ENCODE measurements at regions not wholly inside any gene's neighbourhood (a gene's known extent, or its start where the extent isn't known, plus 50 kb on each side); places are given as distances from the start of the nearest gene placed in this dataset.

GRCh38 chr1:163535401-163535800, 213.6 kb downstream of the NUF2 start:
- Histone ChIP-seq H3K9me3 (ENCODE audit: control insufficient read depth, low read length) (no peaks in the 10 kb centered on the region), H3K4me3 (ENCODE audit: extremely low read depth, insufficient read depth, low read length, poor library complexity, severe bottlenecking) (no peak overlapping the region), H3K27ac (ENCODE audit: low read depth, low read length, severe bottlenecking) (no peak overlapping the region), H3K4me1 (ENCODE audit: control insufficient read depth, insufficient read depth, low read length, poor library complexity, severe bottlenecking) (no peaks in the 10 kb centered on the region), H3K36me3 (ENCODE audit: control insufficient read depth, insufficient read depth, low read length) (no peaks in the 10 kb centered on the region)
- WGBS, 2 experiments (ENCODE audit: insufficient coverage in 2 of 2): 80 to 88% methylated on average over 2 to 3 of the region's 5 CpGs

DNA sequence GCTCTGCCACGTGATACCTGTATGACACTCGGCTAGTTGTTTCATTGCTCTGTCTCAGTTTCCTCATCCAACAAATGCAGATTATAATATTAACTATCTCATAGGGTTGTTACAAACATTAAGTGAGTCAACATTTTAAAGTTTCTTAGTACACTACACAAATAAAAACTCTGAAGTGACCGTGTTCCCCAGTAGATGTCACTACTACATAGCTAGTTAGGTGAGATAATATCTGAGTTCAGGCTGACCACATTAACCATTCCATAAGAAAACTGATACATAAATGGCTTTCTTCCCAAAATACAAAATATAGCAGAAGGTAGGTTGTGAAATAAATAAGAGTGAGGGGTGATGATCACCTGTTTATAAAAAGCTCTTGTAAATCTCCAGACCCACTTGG, 214.1 kb downstream of the NUF2 start:
- Histone ChIP-seq H3K9me3 (ENCODE audit: control insufficient read depth, low read length) (no peaks in the 10 kb centered on the region), H3K36me3 (ENCODE audit: control insufficient read depth, insufficient read depth, low read length) (no peaks in the 10 kb centered on the region), H3K4me1 (ENCODE audit: control insufficient read depth, insufficient read depth, low read length, poor library complexity, severe bottlenecking) (no peaks in the 10 kb centered on the region), H3K27ac (ENCODE audit: low read depth, low read length, severe bottlenecking) (no peak overlapping the region), H3K4me3 (ENCODE audit: extremely low read depth, insufficient read depth, low read length, poor library complexity, severe bottlenecking) (no peak overlapping the region)
- 60 to 82% methylated on average over 1 to 2 of the region's 3 CpGs for WGBS, 2 experiments (ENCODE audit: insufficient coverage in 2 of 2)

GRCh38 chr1:163537809-163538208, 216.1 kb downstream of the NUF2 start:
- no CpG with 5 or more reads among the region's 1 CpG for WGBS, 2 experiments (ENCODE audit: insufficient coverage in 2 of 2)
- no peak overlapping the region for H3K27ac ChIP-seq (ENCODE audit: low read depth, low read length, severe bottlenecking)
- no peaks in the 10 kb centered on the region for H3K9me3 ChIP-seq (ENCODE audit: control insufficient read depth, low read length)
- H3K4me3 ChIP-seq (ENCODE audit: extremely low read depth, insufficient read depth, low read length, poor library complexity, severe bottlenecking): no peak overlapping the region
- H3K4me1 ChIP-seq (ENCODE audit: control insufficient read depth, insufficient read depth, low read length, poor library complexity, severe bottlenecking): no peaks in the 10 kb centered on the region
- H3K36me3 ChIP-seq (ENCODE audit: control insufficient read depth, insufficient read depth, low read length): no peaks in the 10 kb centered on the region

GRCh38 chr1:163538667-163539066, 216.9 kb downstream of the NUF2 start:
- WGBS, 2 experiments (ENCODE audit: insufficient coverage in 2 of 2): 86 to 88% methylated on average over 3 to 4 of the region's 4 CpGs

DNA sequence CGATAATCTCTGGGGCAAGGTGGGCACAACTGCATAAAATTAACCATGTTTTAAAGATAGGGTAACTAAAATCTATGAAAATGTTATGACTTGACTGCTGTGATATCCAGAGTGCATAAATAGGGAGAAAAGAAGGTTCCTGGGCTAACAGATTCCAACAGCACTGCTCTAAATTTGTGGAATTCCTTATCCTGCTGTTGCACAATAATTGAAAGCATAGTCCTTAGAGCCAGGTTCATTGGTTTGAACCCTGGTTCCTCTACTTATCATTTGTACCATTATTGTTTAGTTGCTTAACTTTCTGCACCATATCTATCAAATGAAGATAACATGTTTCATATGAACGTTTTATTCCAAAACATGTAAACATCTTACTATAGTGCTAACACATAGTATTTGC, 219.0 kb downstream of the NUF2 start:
- H3K9me3 ChIP-seq (ENCODE audit: control insufficient read depth, low read length): no peaks in the 10 kb centered on the region
- H3K27ac ChIP-seq (ENCODE audit: low read depth, low read length, severe bottlenecking): no peak overlapping the region
- H3K4me1 ChIP-seq (ENCODE audit: control insufficient read depth, insufficient read depth, low read length, poor library complexity, severe bottlenecking): no peaks in the 10 kb centered on the region
- H3K36me3 ChIP-seq (ENCODE audit: control insufficient read depth, insufficient read depth, low read length): no peaks in the 10 kb centered on the region
- WGBS, 2 experiments (ENCODE audit: insufficient coverage in 2 of 2): no CpG with 5 or more reads among the region's 2 CpGs
- no peak overlapping the region for H3K4me3 ChIP-seq (ENCODE audit: extremely low read depth, insufficient read depth, low read length, poor library complexity, severe bottlenecking)

More at GRCh38 chr1:163538667-163539066, 216.9 kb downstream of the NUF2 start:
- Histone ChIP-seq H3K36me3 (ENCODE audit: control insufficient read depth, insufficient read depth, low read length) (no peaks in the 10 kb centered on the region), H3K9me3 (ENCODE audit: control insufficient read depth, low read length) (no peaks in the 10 kb centered on the region), H3K4me1 (ENCODE audit: control insufficient read depth, insufficient read depth, low read length, poor library complexity, severe bottlenecking) (no peaks in the 10 kb centered on the region), H3K4me3 (ENCODE audit: extremely low read depth, insufficient read depth, low read length, poor library complexity, severe bottlenecking) (no peak overlapping the region), H3K27ac (ENCODE audit: low read depth, low read length, severe bottlenecking) (no peak overlapping the region)

DNA sequence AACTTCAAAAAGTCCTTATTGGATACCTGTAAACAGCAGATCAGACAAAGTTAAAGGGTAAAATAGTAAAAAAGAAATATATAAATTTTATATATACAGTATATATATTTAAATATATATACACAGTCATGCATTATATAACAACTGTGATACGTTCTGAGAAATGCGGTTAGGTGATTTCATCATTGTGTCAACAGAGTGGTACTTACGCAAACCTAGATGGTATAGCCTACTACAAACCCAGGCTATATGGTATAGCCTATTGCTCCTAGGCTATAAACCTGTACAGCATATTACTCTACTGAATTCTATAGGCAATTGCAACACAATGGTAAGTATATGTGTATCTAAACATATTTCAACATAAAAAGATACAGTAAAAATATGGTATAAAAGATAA, 222.7 kb downstream of the NUF2 start:
- 100% methylated on average over 3 of the region's 3 CpGs; no CpG with 5 or more reads in 1 of the 2 experiments for WGBS, 2 experiments (ENCODE audit: insufficient coverage in 2 of 2)
- H3K36me3 ChIP-seq (ENCODE audit: control insufficient read depth, insufficient read depth, low read length): no peaks in the 10 kb centered on the region
- no peak overlapping the region for H3K27ac ChIP-seq (ENCODE audit: low read depth, low read length, severe bottlenecking)
- no peak overlapping the region for H3K4me3 ChIP-seq (ENCODE audit: extremely low read depth, insufficient read depth, low read length, poor library complexity, severe bottlenecking)
- no peaks in the 10 kb centered on the region for H3K4me1 ChIP-seq (ENCODE audit: control insufficient read depth, insufficient read depth, low read length, poor library complexity, severe bottlenecking)
- no peaks in the 10 kb centered on the region for H3K9me3 ChIP-seq (ENCODE audit: control insufficient read depth, low read length)

- H3K4me3 ChIP-seq (ENCODE audit: extremely low read depth, insufficient read depth, low read length, poor library complexity, severe bottlenecking): no peak overlapping the region
- no peak overlapping the region for H3K27ac ChIP-seq (ENCODE audit: low read depth, low read length, severe bottlenecking)
- 92 to 100% methylated on average over 1 to 2 of the region's 3 CpGs for WGBS, 2 experiments (ENCODE audit: insufficient coverage in 2 of 2)
- no peaks in the 10 kb centered on the region for H3K36me3 ChIP-seq (ENCODE audit: control insufficient read depth, insufficient read depth, low read length)
- no peaks in the 10 kb centered on the region for H3K9me3 ChIP-seq (ENCODE audit: control insufficient read depth, low read length)
- peaks cover 6% of the 10 kb centered on the region for H3K4me1 ChIP-seq (ENCODE audit: control insufficient read depth, insufficient read depth, low read length, poor library complexity, severe bottlenecking)
These were observed 236.4 kb downstream of the NUF2 start for GRCh38 chr1:163558162-163558561.

- peaks cover 9% of the 10 kb centered on the region for H3K4me1 ChIP-seq (ENCODE audit: control insufficient read depth, insufficient read depth, low read length, poor library complexity, severe bottlenecking)
- no peaks in the 10 kb centered on the region for H3K9me3 ChIP-seq (ENCODE audit: control insufficient read depth, low read length)
- H3K4me3 ChIP-seq (ENCODE audit: extremely low read depth, insufficient read depth, low read length, poor library complexity, severe bottlenecking): no peak overlapping the region
- WGBS, 2 experiments (ENCODE audit: insufficient coverage in 2 of 2): 43 to 50% methylated on average over 1 of the region's 3 CpGs
- H3K36me3 ChIP-seq (ENCODE audit: control insufficient read depth, insufficient read depth, low read length): no peaks in the 10 kb centered on the region
- peak overlapping the region; percentile 42 for H3K27ac ChIP-seq (ENCODE audit: low read depth, low read length, severe bottlenecking)
These were observed 240.0 kb downstream of the NUF2 start for GRCh38 chr1:163561580-163562295.

DNA sequence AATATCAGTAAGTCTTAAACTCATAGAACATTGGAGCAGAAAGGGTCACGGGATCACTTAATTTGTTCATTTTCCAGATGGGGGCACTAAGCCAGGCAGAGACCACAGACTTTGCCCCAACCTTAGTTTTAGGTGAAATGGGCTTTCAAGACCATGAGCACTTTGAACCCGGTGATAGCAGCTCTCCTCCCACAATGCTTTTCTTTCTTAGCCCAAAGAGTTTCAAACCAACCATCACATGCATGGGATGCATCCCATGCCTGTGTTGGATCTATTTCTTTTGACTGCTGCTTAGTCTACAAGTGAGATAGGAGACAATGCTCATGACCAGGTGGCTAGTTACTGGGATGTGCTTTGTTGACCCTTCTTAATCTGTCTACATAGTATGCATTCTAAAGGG, 240.6 kb downstream of the NUF2 start:
- Histone ChIP-seq H3K4me3 (ENCODE audit: extremely low read depth, insufficient read depth, low read length, poor library complexity, severe bottlenecking) (no peak overlapping the region), H3K4me1 (ENCODE audit: control insufficient read depth, insufficient read depth, low read length, poor library complexity, severe bottlenecking) (peaks cover 9% of the 10 kb centered on the region), H3K9me3 (ENCODE audit: control insufficient read depth, low read length) (no peaks in the 10 kb centered on the region), H3K27ac (ENCODE audit: low read depth, low read length, severe bottlenecking) (peak overlapping the region; percentile 42), H3K36me3 (ENCODE audit: control insufficient read depth, insufficient read depth, low read length) (no peaks in the 10 kb centered on the region)
- 90 to 100% methylated on average over 1 to 2 of the region's 2 CpGs for WGBS, 2 experiments (ENCODE audit: insufficient coverage in 2 of 2)

DNA sequence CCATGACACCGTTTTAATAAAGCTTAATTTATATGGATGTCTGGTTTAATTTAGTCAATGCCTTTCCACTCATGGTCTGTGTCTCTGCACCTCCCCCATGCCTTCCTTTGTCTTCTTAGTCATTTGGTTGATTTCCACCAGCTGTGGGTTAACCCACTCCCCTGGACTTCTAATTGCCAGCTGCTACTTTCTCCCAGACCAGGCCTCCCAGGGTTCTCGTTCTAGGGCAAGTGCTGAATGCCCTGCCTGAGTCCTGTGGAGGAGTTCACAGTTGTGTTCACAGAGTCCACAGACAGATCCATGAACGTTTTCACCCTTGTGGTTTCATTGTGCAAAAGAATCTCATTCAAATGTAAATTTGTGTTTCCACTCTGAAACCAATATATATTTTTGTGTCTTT, 243.4 kb downstream of the NUF2 start:
- H3K4me3 ChIP-seq (ENCODE audit: extremely low read depth, insufficient read depth, low read length, poor library complexity, severe bottlenecking): no peak overlapping the region
- peak overlapping the region; percentile 16 for H3K27ac ChIP-seq (ENCODE audit: low read depth, low read length, severe bottlenecking)
- no peaks in the 10 kb centered on the region for H3K36me3 ChIP-seq (ENCODE audit: control insufficient read depth, insufficient read depth, low read length)
- whole genome bisulfite sequencing, 2 experiments (ENCODE audit: insufficient coverage in 2 of 2): 43% methylated on average over 2 of the region's 3 CpGs; no CpG with 5 or more reads in 1 of the 2 experiments
- H3K4me1 ChIP-seq (ENCODE audit: control insufficient read depth, insufficient read depth, low read length, poor library complexity, severe bottlenecking): peaks cover 3% of the 10 kb centered on the region
- no peaks in the 10 kb centered on the region for H3K9me3 ChIP-seq (ENCODE audit: control insufficient read depth, low read length)

- WGBS, 2 experiments (ENCODE audit: insufficient coverage in 2 of 2): no CpG with 5 or more reads among the region's 4 CpGs
These were observed 248.3 kb downstream of the NUF2 start for GRCh38 chr1:163570071-163570470.

More at GRCh38 chr1:163570071-163570470, 248.3 kb downstream of the NUF2 start:
- Histone ChIP-seq H3K9me3 (ENCODE audit: control insufficient read depth, low read length) (no peaks in the 10 kb centered on the region), H3K4me1 (ENCODE audit: control insufficient read depth, insufficient read depth, low read length, poor library complexity, severe bottlenecking) (peaks cover 2% of the 10 kb centered on the region), H3K36me3 (ENCODE audit: control insufficient read depth, insufficient read depth, low read length) (no peaks in the 10 kb centered on the region), H3K4me3 (ENCODE audit: extremely low read depth, insufficient read depth, low read length, poor library complexity, severe bottlenecking) (no peak overlapping the region), H3K27ac (ENCODE audit: low read depth, low read length, severe bottlenecking) (no peak overlapping the region)
